Effector memory CD8-positive, alpha-beta T cell (primary cell): ENCODE measurements at regions not wholly inside any gene's neighbourhood (a gene's known extent, or its start where the extent isn't known, plus 50 kb on each side); places are given as distances from the start of the nearest gene placed in this dataset.

Experiments
- ATAC-seq: fragments of 150-1000 bp; cut with Tn5 transposase; replicated peaks from 2 replicates; pipeline ENCODE4 v1.10.0; 2021; ENCODE audit warnings: mild to moderate bottlenecking, moderate library complexity
- DNase-seq, 3 experiments: peaks; one replicate each; pipeline ENCODE4 v3.0.0; 2021
- H3K27ac Mint-ChIP-seq, 2 donors: one replicate each; pipeline ENCODE4 v1.8.0; 2022; ENCODE audit warnings: mild to moderate bottlenecking in 2 of 2, mixed read lengths in 2 of 2, moderate library complexity in 2 of 2
- H3K27me3 Mint-ChIP-seq, 2 donors: one replicate each; pipeline ENCODE4 v1.8.0; 2022; ENCODE audit warnings: mixed read lengths in 2 of 2
- H3K36me3 Mint-ChIP-seq: one replicate; pipeline ENCODE4 v1.8.0; 2022; ENCODE audit warnings: mild to moderate bottlenecking, moderate library complexity, mixed read lengths; ENCODE audit not compliant: insufficient read depth
- H3K4me1 Mint-ChIP-seq, 2 donors: one replicate each; pipeline ENCODE4 v1.8.0; 2022; ENCODE audit warnings: low read depth in 2 of 2, mixed read lengths in 2 of 2
- H3K4me3 Mint-ChIP-seq, 2 donors: one replicate each; pipeline ENCODE4 v1.8.0; 2022; ENCODE audit warnings: mild to moderate bottlenecking in 2 of 2, mixed read lengths in 2 of 2, moderate library complexity in 2 of 2
- H3K9me3 Mint-ChIP-seq, 2 donors: one replicate each; pipeline ENCODE4 v1.8.0; 2022; ENCODE audit warnings: mixed read lengths in 2 of 2

GRCh38 chr1:219113261-219113660 is 60.4 kb upstream of the LYPLAL1 start:
- H3K9me3 Mint-ChIP-seq = peaks cover 6 to 13% of the 10 kb centered on the region in 2 donors
- DNase-seq = no peak
- no peak for ATAC-seq
- H3K27ac Mint-ChIP-seq = no peak overlapping the region
- no peaks in the 10 kb centered on the region for H3K27me3 Mint-ChIP-seq
- no peaks in the 10 kb centered on the region for H3K4me1 Mint-ChIP-seq
- no peaks in the 10 kb centered on the region for H3K36me3 Mint-ChIP-seq
- no peak overlapping the region for H3K4me3 Mint-ChIP-seq

DNA sequence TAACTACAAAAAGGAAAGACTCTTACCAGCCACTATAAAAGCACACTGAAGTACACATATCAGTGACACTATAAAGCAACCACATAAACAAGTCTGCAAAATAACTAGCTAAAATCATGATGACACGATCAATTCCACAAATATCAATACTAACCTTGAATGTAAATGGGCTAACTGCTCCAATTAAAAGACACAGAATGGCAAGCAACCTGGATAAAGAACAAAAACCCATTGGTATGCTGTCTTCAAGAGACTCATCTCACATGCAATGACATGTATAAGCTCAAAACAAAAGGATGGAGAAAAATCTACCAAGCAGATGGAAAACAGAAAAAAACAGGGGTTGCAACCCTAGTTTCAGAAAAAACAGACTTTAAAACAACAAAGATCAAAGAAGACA is 59.7 kb upstream of the LYPLAL1 start:
- ATAC-seq (no peak), DNase-seq (no peak)
- no peaks in the 10 kb centered on the region for H3K36me3 Mint-ChIP-seq
- no peak overlapping the region for H3K4me3 Mint-ChIP-seq
- H3K4me1 Mint-ChIP-seq = no peaks in the 10 kb centered on the region
- H3K27me3 Mint-ChIP-seq = no peaks in the 10 kb centered on the region
- peaks cover 2 to 13% of the 10 kb centered on the region in 2 donors for H3K9me3 Mint-ChIP-seq
- no peak overlapping the region for H3K27ac Mint-ChIP-seq

DNA sequence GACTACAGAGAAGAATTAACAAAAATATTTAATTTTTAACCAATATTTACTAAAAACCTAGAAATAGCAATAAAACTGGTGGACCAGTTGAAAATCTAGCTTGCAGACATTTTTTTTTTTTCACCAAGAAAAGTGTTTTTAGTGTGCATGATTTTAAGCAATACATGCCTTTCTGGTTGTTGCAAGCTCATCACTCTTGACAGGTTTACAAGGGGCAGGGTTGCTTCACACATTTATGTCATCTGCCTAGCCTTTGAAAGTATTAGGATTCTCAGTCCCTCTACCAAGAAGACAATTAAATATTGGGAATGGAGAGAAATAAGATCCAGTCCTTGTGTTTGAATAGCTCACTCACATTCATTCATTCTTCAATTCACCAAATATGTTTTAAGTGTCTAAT is 53.8 kb upstream of the LYPLAL1 start:
- no peaks in the 10 kb centered on the region for H3K27me3 Mint-ChIP-seq
- no peak for DNase-seq
- H3K4me3 Mint-ChIP-seq = no peak overlapping the region
- H3K9me3 Mint-ChIP-seq = no peaks in the 10 kb centered on the region
- H3K4me1 Mint-ChIP-seq = no peaks in the 10 kb centered on the region
- ATAC-seq = no peak
- H3K27ac Mint-ChIP-seq = no peak overlapping the region
- no peaks in the 10 kb centered on the region for H3K36me3 Mint-ChIP-seq

DNA sequence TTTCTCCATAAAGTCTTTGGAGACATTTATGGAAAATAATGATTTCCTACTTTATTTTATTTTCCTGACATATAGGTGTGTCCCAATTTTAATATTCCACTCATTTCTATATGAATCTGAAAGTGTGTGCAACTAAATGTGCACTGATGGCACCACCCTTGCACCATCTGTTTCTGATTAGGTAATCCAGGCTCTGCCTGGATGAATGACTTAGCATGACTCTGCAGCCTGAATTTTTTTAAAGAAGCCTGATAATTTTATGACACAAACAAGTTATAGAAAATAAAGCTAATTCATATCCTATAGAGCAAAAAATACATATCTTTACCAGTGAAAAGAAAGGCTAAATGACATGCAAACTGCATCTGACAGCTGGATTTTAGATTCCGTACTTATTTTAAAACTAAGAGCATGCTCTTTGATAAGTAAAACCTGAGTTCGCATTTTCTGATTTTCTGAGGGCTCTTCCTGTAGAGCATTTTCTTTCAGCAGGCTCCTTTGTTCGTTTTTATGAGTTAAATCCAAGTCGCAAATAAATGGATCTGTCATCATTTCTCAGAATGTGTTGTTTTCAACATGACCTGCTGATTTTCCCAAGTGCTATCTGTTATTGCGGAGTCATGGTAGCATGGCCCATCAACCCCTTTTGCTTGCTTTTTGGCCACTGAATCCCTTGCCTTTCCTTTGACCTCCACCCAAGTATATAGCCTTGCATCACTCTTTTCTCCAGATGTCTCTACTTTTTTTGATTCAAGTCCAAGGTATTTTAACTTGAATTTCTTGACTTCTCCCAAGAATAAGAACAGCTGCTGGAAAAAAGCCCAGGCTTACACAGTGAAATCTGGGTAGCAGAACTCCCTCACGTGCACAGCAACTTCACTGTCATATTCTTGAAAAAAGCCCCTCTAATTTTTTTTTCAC is 52.8 kb upstream of the LYPLAL1 start:
- H3K9me3 Mint-ChIP-seq = no peaks in the 10 kb centered on the region
- H3K27me3 Mint-ChIP-seq = no peaks in the 10 kb centered on the region
- H3K27ac Mint-ChIP-seq = no peak overlapping the region

GRCh38 chr1:219121679-219122078 is 52.0 kb upstream of the LYPLAL1 start:
- H3K27me3 Mint-ChIP-seq = peaks cover 0 to 6% of the 10 kb centered on the region in 2 donors
- H3K4me1 Mint-ChIP-seq = no peaks in the 10 kb centered on the region
- H3K36me3 Mint-ChIP-seq = no peaks in the 10 kb centered on the region
- no peak overlapping the region for H3K27ac Mint-ChIP-seq
- no peaks in the 10 kb centered on the region for H3K9me3 Mint-ChIP-seq
- DNase-seq (no peak), ATAC-seq (no peak)
- H3K4me3 Mint-ChIP-seq = no peak overlapping the region

More for the DNA sequence above, 52.8 kb upstream of the LYPLAL1 start:
- ATAC-seq (no peak), DNase-seq (no peak)
- no peaks in the 10 kb centered on the region for H3K36me3 Mint-ChIP-seq
- no peak overlapping the region for H3K4me3 Mint-ChIP-seq
- H3K4me1 Mint-ChIP-seq = no peaks in the 10 kb centered on the region

GRCh38 chr1:219123036-219123435 is 50.6 kb upstream of the LYPLAL1 start:
- Mint-ChIP-seq H3K4me1 (no peaks in the 10 kb centered on the region), H3K4me3 (no peak overlapping the region), H3K27ac (no peak overlapping the region), H3K9me3 (no peaks in the 10 kb centered on the region), H3K36me3 (no peaks in the 10 kb centered on the region), H3K27me3 (peaks cover 0 to 7% of the 10 kb centered on the region in 2 donors)
- no peak for DNase-seq
- no peak for ATAC-seq
